ENCODE measurements at regions not wholly inside any gene's neighbourhood (a gene's known extent, or its start where the extent isn't known, plus 50 kb on each side); places are given as distances from the start of the nearest gene placed in this dataset.

DNA sequence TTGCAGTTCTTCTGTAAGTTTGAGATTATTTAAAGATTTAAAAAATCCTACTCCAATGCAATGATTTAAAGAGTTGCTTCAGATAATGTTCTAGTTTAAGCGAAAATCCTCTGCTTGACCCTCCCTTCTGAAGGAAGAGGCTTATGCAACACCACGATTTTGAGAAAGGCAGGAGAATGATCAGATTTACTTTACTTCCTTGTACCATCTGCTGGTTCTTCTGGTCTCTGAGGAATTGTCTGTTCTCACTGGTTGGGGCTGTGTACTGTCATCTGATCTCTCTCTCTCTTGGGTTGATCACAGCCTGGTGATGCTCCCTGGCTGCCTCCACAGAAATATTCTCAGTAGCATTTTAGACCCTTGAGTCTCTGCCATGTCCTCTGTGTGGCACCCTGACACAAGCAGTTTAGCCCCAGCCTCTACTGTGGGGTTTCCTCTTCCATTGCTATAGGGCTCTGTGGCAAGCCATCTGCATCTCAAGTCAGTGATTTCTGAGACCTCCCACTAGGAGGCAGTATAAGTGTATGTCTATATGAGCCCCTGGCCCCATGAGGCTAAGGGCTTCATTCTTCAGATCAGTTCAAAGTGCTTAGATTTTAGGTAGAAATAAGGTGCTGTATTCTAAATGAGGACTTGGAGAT lies 50.8 kb upstream of the PLAAT1 start:
- CTCF ChIA-PET, result no interaction called here

More for the DNA sequence above, 50.8 kb upstream of the PLAAT1 start:
- Histone ChIP-seq H3F3A (ENCODE audit: insufficient read depth, low read depth) (no peaks in the 10 kb centered on the region), H4K20me1 (ENCODE audit: insufficient read depth) (no peaks in the 10 kb centered on the region), H3K27ac (no peak overlapping the region), H3K4me2 (no peak overlapping the region), H3K4me3 (no peak overlapping the region), H3K36me3 (ENCODE audit: low read depth) (no peaks in the 10 kb centered on the region), H3K4me1 (replicated peaks; ENCODE audit: insufficient read depth) (no peaks in the 10 kb centered on the region), H3K9me2 (ENCODE audit: insufficient read depth) (no peaks in the 10 kb centered on the region), H3K79me2 (ENCODE audit: low read depth) (no peaks in the 10 kb centered on the region), H2AFZ (no peak overlapping the region), H3K9me3 (ENCODE audit: insufficient read depth, low read depth) (no peaks in the 10 kb centered on the region), H3K27me3 (ENCODE audit: insufficient read depth, low read depth) (peaks cover 46% of the 10 kb centered on the region)
- intact Hi-C loops (cut with micrococcal nuclease; ENCODE audit: unreplicated experiment), result no loop called here
- TF ChIP-seq, protein P1, sequence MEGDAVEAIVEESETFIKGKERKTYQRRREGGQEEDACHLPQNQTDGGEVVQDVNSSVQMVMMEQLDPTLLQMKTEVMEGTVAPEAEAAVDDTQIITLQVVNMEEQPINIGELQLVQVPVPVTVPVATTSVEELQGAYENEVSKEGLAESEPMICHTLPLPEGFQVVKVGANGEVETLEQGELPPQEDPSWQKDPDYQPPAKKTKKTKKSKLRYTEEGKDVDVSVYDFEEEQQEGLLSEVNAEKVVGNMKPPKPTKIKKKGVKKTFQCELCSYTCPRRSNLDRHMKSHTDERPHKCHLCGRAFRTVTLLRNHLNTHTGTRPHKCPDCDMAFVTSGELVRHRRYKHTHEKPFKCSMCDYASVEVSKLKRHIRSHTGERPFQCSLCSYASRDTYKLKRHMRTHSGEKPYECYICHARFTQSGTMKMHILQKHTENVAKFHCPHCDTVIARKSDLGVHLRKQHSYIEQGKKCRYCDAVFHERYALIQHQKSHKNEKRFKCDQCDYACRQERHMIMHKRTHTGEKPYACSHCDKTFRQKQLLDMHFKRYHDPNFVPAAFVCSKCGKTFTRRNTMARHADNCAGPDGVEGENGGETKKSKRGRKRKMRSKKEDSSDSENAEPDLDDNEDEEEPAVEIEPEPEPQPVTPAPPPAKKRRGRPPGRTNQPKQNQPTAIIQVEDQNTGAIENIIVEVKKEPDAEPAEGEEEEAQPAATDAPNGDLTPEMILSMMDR (conservative IDR thresholded peaks at IDR 0.05), result peak; percentile 51
- TF ChIP-seq EZH2 (IDR thresholded peaks at IDR 0.05; ENCODE audit: low read depth), result no peak
- POLR2A ChIA-PET (ENCODE audit: unreplicated experiment), result no interaction called here
- DNase-seq, result no peak
- BruUV-seq (replicated peaks), result no TSS peak

Data from PC-9 (cell line).